HG03060 (cell line): ENCODE measurements at regions not wholly inside any gene's neighbourhood (a gene's known extent, or its start where the extent isn't known, plus 50 kb on each side); places are given as distances from the start of the nearest gene placed in this dataset.
"Not testable (repeated sequence)": the region's sequence is repeated elsewhere in the genome, so short reads cannot be mapped to it uniquely, and the experiment has no call there.

ENCODE experiments used
- ATAC-seq: cut with Tn5 transposase; IDR thresholded peaks from one replicate; pipeline ENCODE4 v1.9.1; 2021; ENCODE audit warnings: low read depth, moderate number of reproducible peaks; ENCODE audit not compliant: unreplicated experiment

DNA sequence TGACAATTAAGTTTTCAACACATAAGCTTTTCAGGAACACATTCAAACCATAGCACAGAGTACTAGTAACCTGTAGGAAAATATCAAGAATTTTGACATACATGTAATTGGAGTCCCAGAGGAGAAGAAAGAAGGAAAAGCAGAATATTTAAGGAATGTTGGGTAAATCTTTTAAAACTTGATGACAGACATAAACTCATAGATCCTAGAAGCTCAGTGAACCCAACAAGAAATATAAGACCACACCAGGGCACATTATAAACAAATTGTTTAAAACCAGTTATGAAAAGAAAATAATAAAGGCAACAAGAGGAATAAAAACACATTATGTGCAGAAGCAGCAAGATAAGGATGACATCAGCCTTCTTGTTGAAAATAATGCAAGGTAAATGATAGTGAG, 151.5 kb upstream of the ATXN1 start:
- no peak for ATAC-seq

DNA sequence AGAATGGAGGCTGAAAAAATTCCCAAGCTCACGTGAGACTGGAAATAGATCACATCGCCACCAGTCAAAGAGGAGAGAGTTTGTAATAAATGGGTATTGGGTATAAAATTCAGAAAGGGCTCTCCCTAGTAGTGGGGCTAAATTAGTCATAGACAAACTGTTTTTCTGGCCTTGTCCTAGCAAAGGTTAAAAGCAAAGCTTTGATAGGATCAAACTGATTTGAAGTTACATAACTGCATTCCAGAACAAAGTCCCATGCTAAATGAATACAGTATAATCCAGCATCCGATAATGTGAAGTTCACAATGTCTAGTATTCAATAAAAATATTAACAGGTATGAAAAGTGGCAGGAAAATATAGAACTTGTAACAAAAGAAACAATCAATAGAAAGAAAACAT, 149.8 kb upstream of the ATXN1 start:
- ATAC-seq: no peak

DNA sequence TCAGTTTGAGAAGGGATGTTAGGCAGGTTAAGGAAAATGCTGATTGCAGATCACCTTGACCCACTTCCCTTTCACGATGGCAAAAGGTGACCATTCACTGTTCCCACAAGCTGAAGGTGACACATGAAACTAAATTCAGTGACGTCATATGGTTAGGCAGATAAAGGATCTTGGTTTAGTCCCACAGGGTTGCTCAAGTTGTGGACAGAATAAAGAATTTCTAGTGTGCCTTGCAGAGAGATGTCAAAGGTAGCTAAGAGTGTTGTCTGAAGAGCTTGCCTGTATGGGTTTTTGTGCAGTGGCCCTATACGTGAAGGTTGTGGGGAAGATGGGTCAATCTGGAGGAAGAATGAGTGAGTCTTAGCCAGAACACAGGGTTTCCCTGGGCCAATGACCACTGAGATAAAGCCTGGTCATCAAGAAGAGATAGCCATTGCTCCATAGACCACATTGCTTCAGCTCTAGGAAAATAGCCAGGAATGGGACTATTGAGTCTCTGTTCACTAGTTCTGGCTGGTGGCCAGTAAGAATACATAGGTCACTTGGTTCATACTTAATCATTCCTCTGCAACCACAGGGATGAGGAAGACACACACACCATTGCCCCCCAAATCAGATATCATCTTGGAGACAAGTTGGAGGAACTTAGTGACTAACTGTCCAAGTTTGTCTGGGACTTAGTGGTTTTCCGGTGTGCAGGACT, 148.5 kb upstream of the ATXN1 start:
- ATAC-seq: no peak

DNA sequence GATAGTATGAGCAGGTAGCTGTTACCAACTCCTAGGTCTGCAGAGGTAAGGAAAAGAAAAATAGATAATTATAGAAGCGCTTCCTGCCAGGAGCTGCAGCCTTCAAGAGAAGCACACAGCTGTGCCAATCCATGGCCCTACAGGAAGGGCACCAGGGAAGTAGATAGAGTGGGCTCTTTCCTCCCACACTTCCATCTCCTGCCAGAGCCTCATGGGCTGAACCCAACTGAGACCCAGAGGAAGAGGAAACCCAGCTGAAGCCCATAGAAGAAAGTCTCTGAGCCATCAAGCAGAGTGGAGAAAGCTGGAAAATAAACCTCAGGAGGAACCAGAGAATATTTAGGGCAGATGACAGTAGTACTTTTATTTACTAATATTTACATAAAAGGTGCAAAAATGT, 146.7 kb upstream of the ATXN1 start:
- ATAC-seq: no peak

DNA sequence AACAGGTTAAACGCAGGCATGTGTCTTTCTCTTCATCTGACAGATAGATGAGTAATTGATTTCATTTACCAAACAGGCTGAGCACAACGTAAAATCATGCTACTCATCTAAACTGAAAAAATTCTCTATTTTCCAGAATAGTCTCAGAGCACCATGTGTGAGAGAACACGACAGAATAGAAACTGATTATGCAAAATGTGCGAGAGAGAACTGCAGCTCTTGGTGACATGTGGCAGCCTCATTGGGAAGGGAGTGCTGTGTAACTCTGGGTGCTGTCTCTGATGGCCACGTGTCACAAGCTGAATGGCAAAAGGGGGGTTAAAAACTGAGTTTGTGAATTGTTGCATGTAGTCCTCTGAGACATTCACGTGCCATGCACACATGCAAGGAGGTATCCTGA, 143.7 kb upstream of the ATXN1 start:
- ATAC-seq: no peak

DNA sequence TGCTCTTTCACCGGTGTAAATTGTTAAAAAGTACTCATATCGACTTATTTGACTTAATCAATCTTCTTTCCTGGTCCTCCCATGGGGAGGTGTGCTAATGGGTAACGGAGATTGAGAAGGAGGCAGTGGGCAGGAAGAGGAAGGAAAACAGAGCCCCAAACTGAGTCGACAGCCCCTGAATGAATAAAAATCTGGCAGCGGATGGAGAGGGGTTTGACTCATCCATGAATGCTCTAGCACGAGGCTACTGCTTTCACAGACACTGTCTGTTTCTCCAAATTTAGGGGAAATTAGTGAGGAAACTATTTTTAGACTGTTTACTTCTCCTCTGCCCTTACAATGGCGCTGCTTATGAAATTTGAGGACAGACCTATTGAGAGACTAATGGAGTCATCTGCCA, 142.2 kb upstream of the ATXN1 start:
- no peak for ATAC-seq

DNA sequence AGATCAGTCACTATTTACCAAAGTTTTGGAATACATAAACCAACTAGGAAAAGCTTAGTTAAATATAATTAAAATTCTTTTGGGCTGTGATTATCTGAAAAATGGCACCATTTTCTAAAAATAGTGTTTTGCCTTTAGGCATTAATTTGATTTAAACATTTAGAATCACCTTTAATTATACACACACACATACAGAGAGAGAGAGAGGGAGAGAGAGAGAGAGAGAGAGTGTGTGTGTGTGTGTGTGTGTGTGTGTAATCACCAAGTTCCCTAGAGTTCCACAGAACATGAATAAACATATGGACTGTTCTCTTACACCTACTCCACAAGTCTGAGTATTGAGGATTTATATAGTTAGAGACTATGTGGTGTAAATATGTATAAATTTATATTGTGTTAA, 141.2 kb upstream of the ATXN1 start:
- ATAC-seq: no peak

DNA sequence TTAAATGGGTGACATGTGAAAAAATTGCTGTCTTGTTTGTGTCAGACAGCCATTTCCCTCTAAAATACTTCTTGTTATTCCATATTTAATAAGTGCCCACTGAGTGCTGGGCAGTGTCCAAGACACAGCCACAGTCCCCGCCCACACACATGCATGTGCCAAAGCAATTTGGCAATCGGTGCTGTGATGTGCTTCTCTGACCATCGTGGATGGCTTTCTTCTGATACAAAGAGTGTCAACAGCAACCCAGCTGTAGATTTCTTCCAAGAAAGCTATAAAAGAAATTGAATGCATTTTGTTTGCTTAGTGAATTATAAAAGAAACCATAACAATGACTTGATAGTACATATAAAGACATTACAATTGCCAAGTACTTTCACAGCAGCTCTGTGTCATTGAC, 140.5 kb upstream of the ATXN1 start:
- no peak for ATAC-seq

DNA sequence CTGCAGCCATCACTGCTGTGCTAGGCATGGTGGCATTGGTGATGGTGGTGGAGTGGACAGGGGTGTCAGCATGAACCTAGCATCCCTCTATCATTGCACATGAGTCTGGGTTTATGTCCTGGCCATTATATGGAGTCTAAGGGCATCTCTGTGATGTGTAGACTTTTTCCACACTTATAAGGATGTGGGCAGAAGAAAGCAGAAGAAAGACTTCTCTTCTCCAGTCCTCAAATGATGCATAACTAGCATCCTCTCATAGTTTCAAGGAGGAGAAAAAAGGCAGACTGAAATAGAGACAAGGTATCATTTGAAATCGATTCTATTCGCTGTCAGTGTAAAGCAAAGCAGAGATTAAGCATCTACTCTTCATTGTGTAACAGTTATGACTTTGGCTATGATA, 140.0 kb upstream of the ATXN1 start:
- no peak for ATAC-seq

DNA sequence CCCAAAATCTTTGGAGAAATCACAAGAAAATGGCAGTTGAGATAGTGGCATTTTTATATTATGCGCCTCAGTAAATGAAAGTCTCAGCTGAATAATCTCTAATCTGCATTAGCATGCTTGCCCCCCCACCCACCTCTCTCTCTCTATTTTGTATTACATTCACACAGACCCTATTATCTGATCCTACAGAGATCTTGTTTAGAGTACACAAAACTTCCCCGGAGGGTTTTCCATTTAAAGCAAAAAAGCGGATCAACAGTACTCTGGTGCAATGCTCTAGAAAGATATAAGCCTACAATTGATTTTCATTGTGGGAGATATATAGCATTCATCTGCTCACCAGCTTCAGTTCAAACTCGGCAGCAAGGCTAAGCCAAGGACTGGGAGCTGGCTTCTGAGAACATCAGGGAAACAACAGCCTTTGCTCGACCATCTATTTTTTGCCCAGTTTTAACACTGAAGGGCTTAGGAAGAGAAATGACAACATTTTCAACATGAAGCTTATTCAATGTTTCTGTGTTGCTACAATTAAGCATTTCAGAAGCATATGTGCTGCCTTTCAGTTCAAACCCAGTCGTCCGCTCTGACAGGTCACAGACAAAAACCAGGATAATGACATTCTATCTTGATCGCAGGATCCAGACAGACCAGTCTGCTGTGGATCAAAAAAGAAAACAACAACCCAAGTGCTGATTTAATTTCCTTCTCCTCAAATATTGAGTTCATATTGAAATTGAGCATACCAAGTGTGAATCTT, 137.6 kb upstream of the ATXN1 start:
- no peak for ATAC-seq

DNA sequence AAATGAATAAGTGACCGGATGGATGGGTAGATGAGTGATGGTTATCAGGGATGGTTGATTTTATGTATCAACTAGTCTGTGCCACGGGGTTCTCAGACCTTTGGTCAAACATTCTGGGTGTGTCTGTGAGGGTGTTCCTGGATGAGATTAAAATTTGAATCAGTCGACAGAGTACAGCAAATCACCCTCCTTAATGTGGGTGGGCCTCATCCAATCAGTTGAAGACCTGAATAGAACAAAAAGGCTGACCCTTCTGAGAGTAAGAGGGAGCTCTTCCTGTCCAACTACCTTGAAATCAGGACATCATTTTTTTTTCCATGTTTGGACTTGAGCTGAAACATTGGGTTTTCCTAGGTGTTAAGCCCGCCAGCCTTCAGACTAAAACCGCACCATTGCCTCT, 136.4 kb upstream of the ATXN1 start:
- no peak for ATAC-seq

DNA sequence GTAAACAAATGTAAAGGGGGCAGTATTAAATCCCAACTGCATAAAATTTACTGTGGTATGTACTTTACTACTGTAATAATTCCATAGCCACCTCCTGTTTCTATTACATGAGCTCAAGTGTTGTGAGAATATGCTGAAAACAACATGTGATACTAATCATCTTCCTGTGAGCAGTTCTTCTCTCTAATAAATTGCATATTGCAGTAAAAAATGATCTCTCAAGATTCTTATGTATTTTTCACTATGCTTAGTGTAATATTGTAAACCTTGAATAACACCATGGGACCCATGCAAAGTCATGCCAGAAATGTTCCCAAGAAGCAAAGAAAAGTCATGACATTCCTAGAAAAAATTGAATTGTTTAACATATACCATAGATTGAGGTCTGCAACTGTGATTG, 133.0 kb upstream of the ATXN1 start:
- ATAC-seq: no peak

DNA sequence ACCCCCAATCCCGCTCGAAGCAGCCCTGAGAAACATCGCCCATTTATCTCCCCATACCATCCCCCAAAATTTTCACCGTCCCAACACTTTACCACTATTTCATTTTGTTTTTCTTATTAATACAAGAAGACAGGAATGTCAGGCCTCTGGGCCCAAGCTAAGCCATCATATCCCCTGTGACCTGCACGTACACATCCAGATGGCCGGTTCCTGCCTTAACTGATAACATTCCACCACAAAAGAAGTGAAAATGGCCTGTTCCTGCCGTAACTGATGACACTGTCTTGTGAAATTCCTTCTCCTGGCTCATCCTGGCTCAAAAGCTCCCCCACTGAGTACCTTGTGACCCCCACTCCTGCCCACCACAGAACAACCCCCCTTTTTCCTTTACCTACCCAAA, 129.8 kb upstream of the ATXN1 start:
- ATAC-seq: not testable (repeated sequence)

DNA sequence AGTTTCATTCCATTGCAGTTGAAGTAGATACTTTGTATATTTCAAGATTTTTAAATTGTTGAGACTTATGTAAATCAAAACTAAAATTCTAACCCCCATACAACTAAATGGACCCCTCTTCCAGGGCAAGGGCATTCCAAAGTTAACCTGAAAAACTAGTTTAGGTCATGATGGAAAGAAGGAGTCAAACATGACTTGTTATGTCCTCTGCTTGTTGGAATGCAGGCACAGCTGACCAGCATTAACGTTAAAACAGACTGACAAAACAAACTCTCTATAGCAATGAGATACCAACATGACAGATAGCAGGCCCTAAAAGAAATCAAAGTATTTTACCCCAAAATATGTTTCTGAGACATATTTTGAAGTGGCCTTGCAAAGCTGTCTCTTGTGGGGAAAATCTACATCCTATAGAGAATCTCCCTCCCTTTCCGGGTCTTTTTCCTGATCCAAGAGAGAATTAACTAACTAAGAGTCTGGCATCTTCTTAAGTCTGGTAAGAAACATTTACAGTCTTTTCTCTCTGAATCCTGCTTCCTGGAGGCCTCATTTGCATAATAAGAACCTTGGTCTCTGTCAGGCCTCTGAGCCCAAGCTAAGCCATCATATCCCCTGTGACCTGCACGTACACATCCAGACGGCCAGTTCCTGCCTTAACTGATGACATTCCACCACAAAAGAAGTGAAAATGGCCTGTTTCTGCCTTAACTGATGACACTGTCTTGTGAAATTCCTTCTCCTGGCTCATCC, 124.3 kb upstream of the ATXN1 start:
- ATAC-seq: no peak

DNA sequence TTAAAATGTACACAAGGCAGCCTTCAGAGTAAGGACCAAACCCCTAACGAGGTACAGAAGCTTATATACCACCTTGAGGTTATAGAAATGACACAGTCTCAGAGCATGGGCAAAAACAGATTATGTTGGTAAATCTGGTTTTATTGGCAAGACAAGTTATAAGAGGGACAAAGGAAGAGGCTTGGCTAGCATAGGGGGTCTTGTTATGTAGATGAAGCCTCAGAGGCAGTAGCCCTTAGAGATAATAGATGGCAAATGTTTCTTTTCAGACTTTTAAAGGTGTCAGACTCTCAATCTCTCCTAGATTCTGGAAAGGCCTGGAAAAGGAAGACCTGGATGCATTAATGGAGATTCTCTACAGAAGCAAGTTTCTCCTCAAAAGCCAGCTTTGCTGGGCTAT, 123.3 kb upstream of the ATXN1 start:
- no peak for ATAC-seq

DNA sequence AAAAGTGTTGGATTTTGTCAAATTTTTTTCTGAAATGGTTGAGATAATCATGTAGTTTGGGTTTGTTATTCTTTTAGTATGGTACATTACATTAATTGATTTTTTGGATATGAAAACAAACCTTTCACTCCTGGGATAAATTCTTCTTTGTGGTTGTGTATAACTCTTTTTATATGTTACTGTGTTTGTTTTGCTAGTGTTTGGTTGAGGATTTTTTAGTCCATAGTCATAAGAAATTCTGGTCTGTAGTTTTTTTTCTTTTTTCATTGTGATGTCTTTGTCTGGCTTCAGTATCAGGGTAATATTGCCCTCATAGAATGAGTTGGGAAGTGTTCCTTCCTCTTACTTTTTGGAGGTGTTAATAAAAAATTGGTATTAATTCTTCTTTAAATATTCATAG, 122.2 kb upstream of the ATXN1 start:
- no peak for ATAC-seq

DNA sequence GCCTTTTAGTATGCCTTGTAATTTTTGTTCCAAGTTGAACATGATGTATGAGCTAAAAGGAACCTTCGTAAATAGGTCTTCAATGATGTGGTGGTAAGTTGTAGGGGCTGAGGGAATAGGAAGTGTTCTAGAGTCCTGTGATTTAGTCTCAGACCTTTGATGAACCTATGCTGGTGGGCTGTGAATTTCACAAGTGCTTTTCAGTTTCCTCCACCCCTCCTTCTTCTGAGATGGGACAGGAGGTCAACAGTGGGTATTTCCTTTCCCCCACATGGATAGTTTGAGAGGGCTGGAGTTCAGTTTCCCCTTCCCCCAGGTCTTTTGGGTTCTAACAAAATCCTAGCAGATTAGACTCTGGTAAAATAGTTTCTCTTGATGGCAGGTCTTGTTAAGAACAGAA, 121.0 kb upstream of the ATXN1 start:
- ATAC-seq: no peak

DNA sequence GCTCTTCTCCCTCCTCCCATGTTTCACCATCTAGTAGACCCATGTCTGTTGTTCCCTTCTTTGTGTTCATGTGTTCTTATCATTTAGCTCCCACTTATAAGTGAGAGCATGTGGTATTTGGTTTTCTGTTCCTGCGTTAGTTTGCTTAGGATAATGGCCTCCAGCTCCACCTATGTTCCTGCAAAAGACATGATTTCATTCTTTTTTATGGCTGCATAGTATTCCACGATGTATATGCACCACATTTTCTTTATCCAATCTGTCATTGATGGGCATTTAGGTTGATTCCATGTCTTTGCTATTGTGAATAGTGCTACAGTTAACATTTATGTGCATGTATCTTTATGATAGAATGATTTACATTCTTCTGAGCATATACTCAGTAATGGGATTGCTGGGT, 115.6 kb upstream of the ATXN1 start:
- ATAC-seq: not testable (repeated sequence)

DNA sequence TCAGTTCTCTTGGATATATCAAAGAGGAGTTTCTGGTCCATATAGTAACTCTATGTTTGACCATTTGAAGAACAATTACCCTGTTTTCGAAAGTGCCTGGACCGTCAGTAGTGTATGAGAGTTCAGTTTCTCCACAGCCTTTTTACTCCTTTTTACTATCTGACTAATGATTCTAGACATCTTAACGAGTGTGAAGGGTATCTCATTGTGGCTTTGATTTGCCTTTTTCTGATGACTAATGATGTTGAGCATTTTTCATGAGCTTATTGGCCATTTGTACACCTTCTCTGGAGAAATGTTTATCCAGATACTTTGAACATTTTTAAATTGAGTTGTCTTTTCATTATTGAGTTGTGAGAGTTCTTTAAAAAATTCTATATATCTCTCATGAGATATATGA, 114.9 kb upstream of the ATXN1 start:
- no peak for ATAC-seq

DNA sequence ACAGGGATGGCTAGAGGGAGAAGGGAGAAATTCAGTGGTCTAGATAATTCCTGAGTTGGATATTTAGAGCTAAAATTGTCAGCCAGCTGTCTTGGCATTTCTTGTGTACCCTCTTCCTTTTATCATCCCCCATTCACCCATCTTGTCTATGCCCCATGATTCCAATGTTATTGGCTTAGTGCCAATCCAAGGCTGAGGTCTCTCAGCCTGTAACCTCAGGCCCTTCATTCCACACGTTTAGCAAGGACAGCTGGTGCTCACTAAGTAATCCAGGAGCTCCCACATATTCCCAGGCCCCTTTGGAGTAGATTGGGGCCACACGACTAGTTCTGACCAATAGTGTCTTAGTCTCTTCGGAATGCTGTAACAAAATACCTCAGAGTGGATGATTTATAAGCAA, 112.4 kb upstream of the ATXN1 start:
- no peak for ATAC-seq

DNA sequence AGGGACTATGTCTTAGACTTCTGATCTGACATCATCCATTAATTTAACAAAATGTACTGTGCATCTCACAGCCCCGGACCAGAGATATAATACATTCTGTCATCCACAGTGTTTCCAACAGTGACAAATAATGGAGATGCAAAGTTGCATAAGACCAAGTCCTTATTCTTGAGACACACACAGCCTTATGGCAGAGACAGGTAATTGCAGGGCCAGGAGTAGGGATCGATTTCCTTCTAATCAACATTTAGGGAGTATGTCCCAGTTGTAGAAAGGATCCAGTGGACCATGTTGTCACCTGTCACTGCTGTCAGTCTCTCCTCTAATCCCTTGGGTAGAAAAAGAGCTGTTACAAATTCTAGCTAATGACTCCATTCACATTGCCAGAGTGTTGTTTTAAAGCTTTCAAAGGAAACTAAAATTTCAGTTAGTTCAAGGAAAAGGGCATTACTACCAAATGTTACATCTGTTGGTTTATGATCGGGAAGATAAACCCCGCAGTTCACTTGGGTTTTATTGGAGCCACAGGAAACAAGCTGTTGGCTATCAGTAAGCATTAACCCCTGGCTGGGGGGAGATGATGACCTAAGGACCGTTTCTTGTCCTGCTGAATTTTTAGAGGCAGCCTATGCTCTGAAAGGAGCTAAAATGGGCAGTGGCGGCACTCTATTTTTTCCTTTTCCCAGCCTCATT, 111.4 kb upstream of the ATXN1 start:
- ATAC-seq: no peak
